SK-N-SH (cell line): ENCODE measurements at regions not wholly inside any gene's neighbourhood (a gene's known extent, or its start where the extent isn't known, plus 50 kb on each side); places are given as distances from the start of the nearest gene placed in this dataset.

Source experiments
- CTCF ChIA-PET: fragments of 300-600, 350-600 bp; formaldehyde crosslinking; extraction: SDS; loops from one replicate; lab custom pipeline; 2021; lab: Yijun Ruan, JAX
- POLR2A ChIA-PET: fragments of 350-600 bp; sonication (Branson Sonifier 250); formaldehyde crosslinking; extraction: SDS; loops from one replicate; lab custom pipeline; 2020; ENCODE audit warnings: antibody characterized with exemption, inconsistent platforms; lab: Yijun Ruan, JAX
- DNase-seq: peaks from one replicate; pipeline ENCODE4 v3.0.0; 2012
- H2AFZ ChIP-seq: fragments of 200-600 bp; sonication (generic); 2 replicates; pipeline ENCODE4 v1.8.1; 2016; ENCODE audit warnings: antibody characterized with exemption, mild to moderate bottlenecking, low read depth
- H3F3A ChIP-seq: fragments of 200-600 bp; sonication (generic); replicated peaks from 2 replicates; pipeline ENCODE3; 2016; ENCODE audit warnings: antibody characterized with exemption, mild to moderate bottlenecking; ENCODE audit not compliant: insufficient read depth
- H3K27ac ChIP-seq, 2 experiments: fragments of 200-500 bp in 1 of 2; fragments of 200-600 bp in 1 of 2; sonication (Bioruptor generic) in 1 of 2; sonication (generic), shearing (Covaris generic) in 1 of 2; 2 replicates each; pipeline versions ENCODE4 v1.5.1 to v1.6.1; 2014 to 2016; ENCODE audit warnings: low read depth in 2 of 2, inconsistent platforms in 1 of 2, low read length in 1 of 2, mild to moderate bottlenecking in 1 of 2, mixed read lengths in 1 of 2
- H3K27me3 ChIP-seq: fragments of 200-600 bp; sonication (generic), shearing (Covaris generic); 2 replicates; pipeline ENCODE4 v1.6.1; 2016; ENCODE audit warnings: mixed run types; ENCODE audit not compliant: insufficient read depth
- H3K36me3 ChIP-seq, 2 experiments: fragments of 200-500 bp in 1 of 2; fragments of 200-600 bp in 1 of 2; sonication (Bioruptor generic) in 1 of 2; sonication (generic) in 1 of 2; replicated peaks in 1 of 2; 2 replicates each; pipeline versions ENCODE3 to v1.5.1; 2014 to 2016; ENCODE audit warnings: low read length in 1 of 2, mild to moderate bottlenecking in 1 of 2; ENCODE audit not compliant: insufficient read depth in 2 of 2, control insufficient read depth in 1 of 2
- H3K4me1 ChIP-seq, 2 experiments: fragments of 200-500 bp in 1 of 2; fragments of 200-600 bp in 1 of 2; sonication (Bioruptor generic) in 1 of 2; sonication (generic), shearing (Covaris generic) in 1 of 2; 2 replicates each; pipeline versions ENCODE4 v1.5.1 to v1.6.1; 2014 to 2016; ENCODE audit warnings: low read depth in 1 of 2, low read length in 1 of 2, mixed run types in 1 of 2; ENCODE audit not compliant: insufficient read depth in 2 of 2, control insufficient read depth in 1 of 2
- H3K4me2 ChIP-seq: fragments of 200-600 bp; sonication (generic), shearing (Covaris generic); 2 replicates; pipeline ENCODE4 v1.6.1; 2017; ENCODE audit warnings: mixed run types
- H3K4me3 ChIP-seq, 2 experiments: fragments of 200-500 bp in 1 of 2; fragments of 200-600 bp in 1 of 2; sonication (Bioruptor generic) in 1 of 2; sonication (generic), shearing (Covaris generic) in 1 of 2; 2 replicates each; pipeline versions ENCODE4 v1.5.1 to v1.8.1; 2014 to 2016; ENCODE audit warnings: low read depth in 2 of 2, inconsistent platforms in 1 of 2, low read length in 1 of 2, mild to moderate bottlenecking in 1 of 2, mixed read lengths in 1 of 2, moderate library complexity in 1 of 2
- H3K79me2 ChIP-seq: fragments of 200-600 bp; sonication (generic); 2 replicates; pipeline ENCODE4 v1.8.1; 2017; ENCODE audit warnings: mild to moderate bottlenecking; ENCODE audit not compliant: insufficient read depth
- H3K9ac ChIP-seq: fragments of 200-600 bp; sonication (generic); 2 replicates; pipeline ENCODE4 v1.6.1; 2017; ENCODE audit warnings: mixed run types
- H3K9me2 ChIP-seq: fragments of 200-600 bp; sonication (generic); 2 replicates; pipeline ENCODE4 v1.6.1; 2017; ENCODE audit warnings: mixed run types
- H3K9me3 ChIP-seq: fragments of 200-600 bp; sonication (generic); 2 replicates; pipeline ENCODE4 v1.6.1; 2017; ENCODE audit warnings: mixed run types, mild to moderate bottlenecking, moderate library complexity
- H4K20me1 ChIP-seq: fragments of 200-600 bp; sonication (generic); 2 replicates; pipeline ENCODE4 v1.6.1; 2017; ENCODE audit warnings: mild to moderate bottlenecking, mixed run types; ENCODE audit not compliant: insufficient read depth
- CHD2 ChIP-seq: fragments of 150-350 bp; IDR thresholded peaks from 2 replicates; pipeline ENCODE4 v1.6.1; 2018; ENCODE audit warnings: low read length; ENCODE audit not compliant: partially characterized antibody
- CTCF ChIP-seq: fragments of 200-600 bp; sonication (generic); IDR thresholded peaks from 2 replicates; pipeline ENCODE4 v1.6.1; 2017; ENCODE audit warnings: antibody characterized with exemption, mild to moderate bottlenecking, moderate library complexity
- ELF1 ChIP-seq: IDR thresholded peaks from 2 replicates; pipeline ENCODE4 v1.4.0; 2012
- EP300 ChIP-seq, 2 experiments: IDR thresholded peaks; 2 replicates each; pipeline versions ENCODE4 v1.4.0 to v1.6.1; 2012; ENCODE audit warnings: borderline replicate concordance in 1 of 2, low read depth in 1 of 2, low read length in 1 of 2
- FOSL2 ChIP-seq: IDR thresholded peaks from 2 replicates; pipeline ENCODE4 v1.4.0; 2012; ENCODE audit warnings: low read depth, mild to moderate bottlenecking, moderate library complexity, borderline replicate concordance
- FOXJ3 ChIP-seq: sonication (generic); formaldehyde crosslinking; IDR thresholded peaks from 2 replicates; pipeline ENCODE4 v1.5.1; 2020; ENCODE audit warnings: mild to moderate bottlenecking, missing genetic modification reagents
- GATA2 ChIP-seq: sonication (generic); formaldehyde crosslinking; IDR thresholded peaks from 2 replicates; pipeline ENCODE4 v1.5.0; 2020; ENCODE audit warnings: mild to moderate bottlenecking, missing genetic modification reagents
- NFIC ChIP-seq: IDR thresholded peaks from 2 replicates; pipeline ENCODE4 v1.4.0; 2012; ENCODE audit warnings: borderline replicate concordance
- REST ChIP-seq: IDR thresholded peaks from 2 replicates; pipeline ENCODE4 v1.6.1; 2012; ENCODE audit warnings: mild to moderate bottlenecking, low read depth, low read length, moderate library complexity
- RFX5 ChIP-seq: IDR thresholded peaks from 2 replicates; pipeline ENCODE4 v1.6.1; 2012; ENCODE audit warnings: mild to moderate bottlenecking, improper control_type of control experiment, low read length
- SIN3A ChIP-seq: IDR thresholded peaks from 2 replicates; pipeline ENCODE4 v1.6.1; 2012; ENCODE audit warnings: low read depth, mild to moderate bottlenecking, low read length, moderate library complexity, borderline replicate concordance
- SMC3 ChIP-seq: IDR thresholded peaks from 2 replicates; pipeline ENCODE4 v1.6.1; 2012; ENCODE audit warnings: low read depth, low read length, improper control_type of control experiment
- YY1 ChIP-seq: IDR thresholded peaks from 2 replicates; pipeline ENCODE4 v1.4.0; 2012; ENCODE audit warnings: low read depth, mild to moderate bottlenecking
- WGBS: methylation state at CpG from one replicate; pipeline ENCODE4 v1.1.6; 2017; ENCODE audit warnings: low lambda C conversion rate; 5-methylcytosine and 5-hydroxymethylcytosine counted together

GRCh38 chr4:33161202-33161601 is 2441.0 kb downstream of the PCDH7 start:
- H3K79me2 ChIP-seq, result no peaks in the 10 kb centered on the region
- H3K9me3 ChIP-seq, result no peaks in the 10 kb centered on the region
- H3K27ac ChIP-seq, result no peak overlapping the region
- no peak overlapping the region for H3K9ac ChIP-seq
- no peak for TF ChIP-seq RFX5
- no peak for TF ChIP-seq FOXJ3 (CRISPR knock-in tag)
- TF ChIP-seq REST, result no peak
- no peak overlapping the region for H3K4me3 ChIP-seq
- no peaks in the 10 kb centered on the region for H3K27me3 ChIP-seq
- POLR2A ChIA-PET, result no interaction called here
- no peak overlapping the region for H3K4me2 ChIP-seq
- H3F3A ChIP-seq, result no peaks in the 10 kb centered on the region
- H4K20me1 ChIP-seq, result no peaks in the 10 kb centered on the region
- no peak for DNase-seq
- H3K4me1 ChIP-seq, result no peaks in the 10 kb centered on the region
- WGBS, result 63% methylated on average over 4 of the region's 4 CpGs
- CTCF ChIA-PET, result no interaction called here
- H3K36me3 ChIP-seq, result no peaks in the 10 kb centered on the region
- H2AFZ ChIP-seq, result no peak overlapping the region
- H3K9me2 ChIP-seq, result no peaks in the 10 kb centered on the region

GRCh38 chr4:33162122-33162521 is 2442.0 kb downstream of the PCDH7 start:
- CTCF ChIA-PET, result no interaction called here
- no peak overlapping the region for H3K4me2 ChIP-seq
- H3K36me3 ChIP-seq, result no peaks in the 10 kb centered on the region
- no peaks in the 10 kb centered on the region for H3K4me1 ChIP-seq
- TF ChIP-seq EP300 (IDR thresholded peaks at IDR 0.05; ENCODE audit: borderline replicate concordance in 1 of 2, low read depth in 1 of 2, low read length in 1 of 2) (no peak), CTCF (no peak), ELF1 (no peak), FOSL2 (no peak), FOXJ3 (CRISPR knock-in tag) (no peak), SIN3A (no peak), GATA2 (CRISPR knock-in tag) (no peak), YY1 (no peak), CHD2 (no peak), SMC3 (no peak), NFIC (no peak)
- POLR2A ChIA-PET, result no interaction called here
- H3K9me3 ChIP-seq, result no peaks in the 10 kb centered on the region
- no peaks in the 10 kb centered on the region for H3K9me2 ChIP-seq
- H3K27me3 ChIP-seq, result no peaks in the 10 kb centered on the region
- no peaks in the 10 kb centered on the region for H3F3A ChIP-seq
- no peak overlapping the region for H3K4me3 ChIP-seq
- no peak overlapping the region for H3K27ac ChIP-seq
- no peak overlapping the region for H3K9ac ChIP-seq
- H3K79me2 ChIP-seq, result no peaks in the 10 kb centered on the region
- DNase-seq, result no peak
- no peak overlapping the region for H2AFZ ChIP-seq
- no peaks in the 10 kb centered on the region for H4K20me1 ChIP-seq
